ENCODE measurements at regions not wholly inside any gene's neighbourhood (a gene's known extent, or its start where the extent isn't known, plus 50 kb on each side); places are given as distances from the start of the nearest gene placed in this dataset.

DNA sequence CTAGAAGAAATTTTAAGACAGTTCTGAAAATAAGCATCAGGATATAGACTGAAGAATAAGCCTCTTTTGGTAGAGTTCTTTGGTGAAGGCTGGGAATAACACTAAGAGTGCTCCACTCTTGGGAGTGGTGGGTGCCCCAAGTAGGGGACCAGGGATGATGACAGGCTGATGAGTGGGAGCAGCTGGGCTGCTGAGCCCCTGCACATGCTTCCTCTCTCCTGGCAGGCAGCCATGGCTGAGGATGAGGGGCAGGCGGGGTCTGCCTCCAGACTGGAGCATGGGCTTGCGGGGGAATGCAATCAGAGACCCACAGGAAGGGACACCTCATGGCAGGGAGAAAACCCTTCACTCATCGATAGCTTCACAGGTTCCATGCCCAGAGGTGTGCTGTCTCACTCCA is 72.6 kb upstream of the RORA start:
- no peak overlapping the region for H3K4me2 ChIP-seq (ENCODE audit: control insufficient read depth, extremely low read depth, insufficient read depth, low read depth, low read length)
- FAIRE-seq = no peak
- dilution Hi-C loops (cut with MboI; ENCODE audit: extremely low pct_ligation_motif_present, low sequenced_read_pairs) = no loop called here

DNA sequence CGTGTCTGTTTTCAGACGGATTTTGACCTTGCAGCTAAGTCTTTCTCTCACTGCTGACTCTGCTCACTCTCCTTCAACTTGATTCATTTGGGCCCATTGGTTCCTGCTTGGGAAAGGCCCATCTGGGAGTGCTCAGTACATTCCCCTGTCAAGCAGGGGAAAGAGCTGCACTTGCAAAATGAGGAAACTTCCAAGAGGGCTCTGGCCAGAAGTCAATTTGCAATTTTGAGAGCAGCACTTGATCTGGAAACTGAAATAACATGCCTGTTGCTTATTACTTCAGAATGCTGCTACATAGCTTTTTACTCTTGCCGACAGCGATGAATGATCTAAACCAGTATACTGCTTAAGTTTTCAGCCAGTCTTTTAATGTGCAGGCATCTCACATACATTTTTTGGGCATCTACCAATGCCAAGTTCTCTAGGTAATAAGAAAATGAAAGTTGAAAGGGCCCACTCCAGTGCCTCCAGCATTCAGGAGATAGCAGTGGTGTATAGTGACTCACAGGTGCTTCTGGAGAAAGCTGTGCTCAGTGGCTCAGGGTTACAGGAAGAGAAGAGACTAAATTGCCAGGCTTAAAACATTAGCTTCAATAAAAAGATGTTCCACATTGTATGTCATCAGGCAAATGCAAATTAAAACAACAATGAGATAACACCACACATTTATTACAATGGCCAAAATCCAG is 70.1 kb upstream of the RORA start:
- Histone ChIP-seq H3K4me2 (ENCODE audit: control insufficient read depth, extremely low read depth, insufficient read depth, low read depth, low read length) (no peak overlapping the region), H3K9ac (ENCODE audit: control insufficient read depth, extremely low read depth, insufficient read depth, low read length) (no peak overlapping the region), H3K27me3 (ENCODE audit: control insufficient read depth, extremely low read depth, insufficient read depth, low read length) (peaks cover 3% of the 10 kb centered on the region), H3K4me1 (ENCODE audit: control insufficient read depth, extremely low read depth, insufficient read depth, low read length) (no peaks in the 10 kb centered on the region), H4K20me1 (ENCODE audit: control insufficient read depth, extremely low read depth, insufficient read depth, low read length) (no peaks in the 10 kb centered on the region), H3K27ac (ENCODE audit: control insufficient read depth, insufficient read depth, low read length) (no peak overlapping the region), H3K36me3 (ENCODE audit: control insufficient read depth in 2 of 2, extremely low read depth in 1 of 2, insufficient read depth in 2 of 2, low read length in 2 of 2) (no peaks in the 10 kb centered on the region), H3K4me3 (ENCODE audit: control insufficient read depth in 2 of 3, extremely low read depth in 1 of 3, insufficient read depth in 2 of 3, low read depth in 1 of 3, low read length in 3 of 3) (no peak overlapping the region), H2AFZ (ENCODE audit: control insufficient read depth, low read length) (no peak overlapping the region), H3K9me1 (ENCODE audit: control insufficient read depth, extremely low read depth, insufficient read depth, low read length) (no peaks in the 10 kb centered on the region), H3K79me2 (ENCODE audit: control insufficient read depth, insufficient read depth, low read length) (no peaks in the 10 kb centered on the region), H3K9me3 (ENCODE audit: control insufficient read depth, low read depth, low read length) (no peaks in the 10 kb centered on the region)
- FAIRE-seq (no peak), DNase-seq (ENCODE audit: low read depth, low spot score) (no peak)
- dilution Hi-C loops (cut with MboI; ENCODE audit: extremely low pct_ligation_motif_present, low sequenced_read_pairs) = no loop called here
- no peak for TF ChIP-seq EZH2 (IDR thresholded peaks at IDR 0.05; ENCODE audit: low read length)

More for the DNA sequence above, 72.6 kb upstream of the RORA start:
- Histone ChIP-seq H3K4me1 (ENCODE audit: control insufficient read depth, extremely low read depth, insufficient read depth, low read length) (no peaks in the 10 kb centered on the region), H3K36me3 (ENCODE audit: control insufficient read depth in 2 of 2, extremely low read depth in 1 of 2, insufficient read depth in 2 of 2, low read length in 2 of 2) (no peaks in the 10 kb centered on the region), H3K9ac (ENCODE audit: control insufficient read depth, extremely low read depth, insufficient read depth, low read length) (no peak overlapping the region), H3K9me3 (ENCODE audit: control insufficient read depth, low read depth, low read length) (no peaks in the 10 kb centered on the region), H3K27ac (ENCODE audit: control insufficient read depth, insufficient read depth, low read length) (no peak overlapping the region), H3K79me2 (ENCODE audit: control insufficient read depth, insufficient read depth, low read length) (no peaks in the 10 kb centered on the region), H3K9me1 (ENCODE audit: control insufficient read depth, extremely low read depth, insufficient read depth, low read length) (no peaks in the 10 kb centered on the region), H3K4me3 (ENCODE audit: control insufficient read depth in 2 of 3, extremely low read depth in 1 of 3, insufficient read depth in 2 of 3, low read depth in 1 of 3, low read length in 3 of 3) (no peak overlapping the region), H4K20me1 (ENCODE audit: control insufficient read depth, extremely low read depth, insufficient read depth, low read length) (no peaks in the 10 kb centered on the region), H3K27me3 (ENCODE audit: control insufficient read depth, extremely low read depth, insufficient read depth, low read length) (no peaks in the 10 kb centered on the region), H2AFZ (ENCODE audit: control insufficient read depth, low read length) (no peak overlapping the region)
- DNase-seq (ENCODE audit: low read depth, low spot score) = no peak
- TF ChIP-seq, protein P1, sequence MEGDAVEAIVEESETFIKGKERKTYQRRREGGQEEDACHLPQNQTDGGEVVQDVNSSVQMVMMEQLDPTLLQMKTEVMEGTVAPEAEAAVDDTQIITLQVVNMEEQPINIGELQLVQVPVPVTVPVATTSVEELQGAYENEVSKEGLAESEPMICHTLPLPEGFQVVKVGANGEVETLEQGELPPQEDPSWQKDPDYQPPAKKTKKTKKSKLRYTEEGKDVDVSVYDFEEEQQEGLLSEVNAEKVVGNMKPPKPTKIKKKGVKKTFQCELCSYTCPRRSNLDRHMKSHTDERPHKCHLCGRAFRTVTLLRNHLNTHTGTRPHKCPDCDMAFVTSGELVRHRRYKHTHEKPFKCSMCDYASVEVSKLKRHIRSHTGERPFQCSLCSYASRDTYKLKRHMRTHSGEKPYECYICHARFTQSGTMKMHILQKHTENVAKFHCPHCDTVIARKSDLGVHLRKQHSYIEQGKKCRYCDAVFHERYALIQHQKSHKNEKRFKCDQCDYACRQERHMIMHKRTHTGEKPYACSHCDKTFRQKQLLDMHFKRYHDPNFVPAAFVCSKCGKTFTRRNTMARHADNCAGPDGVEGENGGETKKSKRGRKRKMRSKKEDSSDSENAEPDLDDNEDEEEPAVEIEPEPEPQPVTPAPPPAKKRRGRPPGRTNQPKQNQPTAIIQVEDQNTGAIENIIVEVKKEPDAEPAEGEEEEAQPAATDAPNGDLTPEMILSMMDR (optimal IDR thresholded peaks at IDR 0.05 in 1 of 3, IDR thresholded peaks at IDR 0.05 in 1 of 3, conservative IDR thresholded peaks at IDR 0.05 in 1 of 3; ENCODE audit: extremely low read depth in 1 of 3, insufficient read depth in 2 of 3, low read length in 3 of 3) = no peak
- no peak for TF ChIP-seq EZH2 (IDR thresholded peaks at IDR 0.05; ENCODE audit: low read length)

DNA sequence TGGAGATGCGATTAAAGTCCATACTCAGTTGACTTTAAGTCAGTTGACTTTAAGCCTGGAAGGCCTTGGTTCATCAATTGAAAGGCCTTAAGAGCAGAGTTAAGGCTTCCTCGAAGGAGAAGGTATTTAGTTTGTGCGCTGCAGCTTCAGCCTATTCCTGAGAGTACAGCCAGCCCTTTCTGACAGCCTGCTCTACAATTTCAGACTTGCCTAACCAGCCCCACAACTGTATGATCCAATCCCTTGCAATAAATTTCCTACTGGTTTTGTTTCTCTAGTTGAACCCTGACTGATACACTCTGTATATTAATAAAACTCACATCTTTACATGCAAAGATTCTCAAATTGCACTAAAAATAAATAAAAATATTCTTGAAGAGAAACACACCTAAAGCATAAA is 66.1 kb upstream of the RORA start:
- FAIRE-seq (no peak), DNase-seq (ENCODE audit: low read depth, low spot score) (no peak)
- no peak overlapping the region for H3K4me3 ChIP-seq (ENCODE audit: control insufficient read depth in 2 of 3, extremely low read depth in 1 of 3, insufficient read depth in 2 of 3, low read depth in 1 of 3, low read length in 3 of 3)
- no peak overlapping the region for H3K9ac ChIP-seq (ENCODE audit: control insufficient read depth, extremely low read depth, insufficient read depth, low read length)
- H3K9me1 ChIP-seq (ENCODE audit: control insufficient read depth, extremely low read depth, insufficient read depth, low read length) = no peaks in the 10 kb centered on the region
- no peak overlapping the region for H3K27ac ChIP-seq (ENCODE audit: control insufficient read depth, insufficient read depth, low read length)
- H2AFZ ChIP-seq (ENCODE audit: control insufficient read depth, low read length) = no peak overlapping the region
- no peak overlapping the region for H3K4me2 ChIP-seq (ENCODE audit: control insufficient read depth, extremely low read depth, insufficient read depth, low read depth, low read length)
- H3K36me3 ChIP-seq (ENCODE audit: control insufficient read depth in 2 of 2, extremely low read depth in 1 of 2, insufficient read depth in 2 of 2, low read length in 2 of 2) = no peaks in the 10 kb centered on the region
- peaks cover 3% of the 10 kb centered on the region for H3K27me3 ChIP-seq (ENCODE audit: control insufficient read depth, extremely low read depth, insufficient read depth, low read length)
- H4K20me1 ChIP-seq (ENCODE audit: control insufficient read depth, extremely low read depth, insufficient read depth, low read length) = no peaks in the 10 kb centered on the region
- dilution Hi-C loops (cut with MboI; ENCODE audit: extremely low pct_ligation_motif_present, low sequenced_read_pairs) = no loop called here
- H3K4me1 ChIP-seq (ENCODE audit: control insufficient read depth, extremely low read depth, insufficient read depth, low read length) = no peaks in the 10 kb centered on the region
- TF ChIP-seq EZH2 (IDR thresholded peaks at IDR 0.05; ENCODE audit: low read length) = no peak
- TF ChIP-seq, protein P1 (optimal IDR thresholded peaks at IDR 0.05 in 1 of 3, IDR thresholded peaks at IDR 0.05 in 1 of 3, conservative IDR thresholded peaks at IDR 0.05 in 1 of 3; ENCODE audit: extremely low read depth in 1 of 3, insufficient read depth in 2 of 3, low read length in 3 of 3) = no peak
- H3K9me3 ChIP-seq (ENCODE audit: control insufficient read depth, low read depth, low read length) = no peaks in the 10 kb centered on the region
- H3K79me2 ChIP-seq (ENCODE audit: control insufficient read depth, insufficient read depth, low read length) = no peaks in the 10 kb centered on the region

All from keratinocyte (primary cell).